DOHH2 (cell line): ENCODE measurements at regions not wholly inside any gene's neighbourhood (a gene's known extent, or its start where the extent isn't known, plus 50 kb on each side); places are given as distances from the start of the nearest gene placed in this dataset.
"Not testable (repeated sequence)": the region's sequence is repeated elsewhere in the genome, so short reads cannot be mapped to it uniquely, and the experiment has no call there.

Experiments used
- CTCF ChIP-seq: fragments of 200-600 bp; sonication (generic); IDR thresholded peaks from one replicate; pipeline ENCODE4 v1.5.1; 2014; ENCODE audit warnings: antibody characterized with exemption, mild to moderate bottlenecking, low read depth, low read length; ENCODE audit not compliant: poor library complexity, severe bottlenecking
- EZH2phosphoT487 ChIP-seq: fragments of 200-600 bp; sonication (generic); IDR thresholded peaks from 2 replicates; pipeline ENCODE4 v1.6.1; 2017; ENCODE audit warnings: borderline replicate concordance, mild to moderate bottlenecking, antibody characterized with exemption, low read length, moderate library complexity, mixed read lengths

DNA sequence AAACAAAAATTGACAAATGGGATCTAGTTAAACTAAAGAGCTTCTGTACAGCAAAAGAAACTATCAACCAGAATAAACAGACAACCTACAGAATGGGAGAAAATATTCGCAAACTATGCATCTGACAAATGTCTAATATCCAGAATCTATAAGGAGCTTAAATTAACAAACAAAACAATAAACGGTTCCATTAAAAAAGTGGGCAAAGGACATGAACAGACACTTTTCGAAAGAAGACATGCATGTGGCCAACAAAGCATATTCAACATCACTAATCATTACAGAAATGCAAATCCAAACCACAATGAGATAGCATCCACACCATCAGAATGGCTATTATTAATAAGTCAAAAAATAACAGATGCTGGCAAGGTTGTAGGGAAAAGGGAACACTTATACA is 50.5 kb upstream of the MED13L start:
- not testable (repeated sequence) for TF ChIP-seq CTCF, EZH2phosphoT487
